H9 (cell line): ENCODE measurements at regions not wholly inside any gene's neighbourhood (a gene's known extent, or its start where the extent isn't known, plus 50 kb on each side); places are given as distances from the start of the nearest gene placed in this dataset.

Source experiments
- DNase-seq: peaks from one replicate; pipeline ENCODE4 v3.0.0-alpha.2; 2017
- H2AFZ ChIP-seq: one replicate; pipeline ENCODE4 v1.6.1; 2013; ENCODE audit warnings: mild to moderate bottlenecking, low read length, control low read depth, moderate library complexity
- H2AK5ac ChIP-seq: 2 replicates; pipeline ENCODE4 v1.6.1; 2013; ENCODE audit warnings: low read length, control low read depth, mixed read lengths; ENCODE audit not compliant: insufficient read length
- H2BK120ac ChIP-seq: one replicate; pipeline ENCODE4 v1.6.1; 2013; ENCODE audit warnings: low read depth, mild to moderate bottlenecking, low read length, control low read depth, inconsistent platforms; ENCODE audit not compliant: poor library complexity, severe bottlenecking
- H2BK12ac ChIP-seq: 2 replicates; pipeline ENCODE4 v1.6.1; 2013; ENCODE audit warnings: low read length, control low read depth, mixed read lengths, low read depth; ENCODE audit not compliant: insufficient read length
- H2BK15ac ChIP-seq: 2 replicates; pipeline ENCODE4 v1.6.1; 2013; ENCODE audit warnings: low read depth, low read length, control low read depth
- H2BK20ac ChIP-seq: one replicate; pipeline ENCODE4 v1.6.1; 2013; ENCODE audit warnings: low read depth, mild to moderate bottlenecking, low read length, control low read depth, inconsistent platforms; ENCODE audit not compliant: poor library complexity, severe bottlenecking
- H2BK5ac ChIP-seq: 2 replicates; pipeline ENCODE4 v1.6.1; 2013; ENCODE audit warnings: low read length, control low read depth, mixed read lengths; ENCODE audit not compliant: insufficient read length
- H3K14ac ChIP-seq: 2 replicates; pipeline ENCODE4 v1.6.1; 2013; ENCODE audit warnings: low read length, control low read depth; ENCODE audit not compliant: insufficient read depth
- H3K18ac ChIP-seq: 2 replicates; pipeline ENCODE4 v1.6.1; 2013; ENCODE audit warnings: low read depth, mild to moderate bottlenecking, mixed read lengths, low read length, control low read depth; ENCODE audit not compliant: insufficient read length
- H3K23ac ChIP-seq: 2 replicates; pipeline ENCODE4 v1.6.1; 2013; ENCODE audit warnings: low read length, control low read depth, mixed read lengths, low read depth; ENCODE audit not compliant: insufficient read length
- H3K23me2 ChIP-seq: 2 replicates; pipeline ENCODE4 v1.6.1; 2013; ENCODE audit warnings: low read depth, mild to moderate bottlenecking, mixed read lengths, low read length, control low read depth; ENCODE audit not compliant: insufficient read length, poor library complexity, severe bottlenecking
- H3K27ac ChIP-seq: 2 replicates; pipeline ENCODE4 v1.5.1; 2013; ENCODE audit warnings: low read length, control low read depth, mixed read lengths, low read depth; ENCODE audit not compliant: insufficient read length
- H3K27me3 ChIP-seq: 2 replicates; pipeline ENCODE4 v1.6.1; 2013; ENCODE audit warnings: low read length, control low read depth, inconsistent platforms; ENCODE audit not compliant: insufficient read depth
- H3K4ac ChIP-seq: 2 replicates; pipeline ENCODE4 v1.6.1; 2013; ENCODE audit warnings: low read depth, mild to moderate bottlenecking, control low read depth, inconsistent platforms, low read length, moderate library complexity
- H3K4me1 ChIP-seq: 2 replicates; pipeline ENCODE4 v1.6.1; 2013; ENCODE audit warnings: low read length, control low read depth, inconsistent platforms; ENCODE audit not compliant: insufficient read depth
- H3K4me2 ChIP-seq: 2 replicates; pipeline ENCODE4 v1.6.1; 2013; ENCODE audit warnings: low read length, control low read depth, mixed read lengths; ENCODE audit not compliant: insufficient read length, insufficient read depth
- H3K56ac ChIP-seq: 2 replicates; pipeline ENCODE4 v1.6.1; 2013; ENCODE audit warnings: low read depth, mild to moderate bottlenecking, mixed read lengths, low read length, control low read depth; ENCODE audit not compliant: insufficient read length
- H3K79me1 ChIP-seq: 2 replicates; pipeline ENCODE4 v1.6.1; 2013; ENCODE audit warnings: low read depth, mild to moderate bottlenecking, moderate library complexity, low read length, control low read depth, inconsistent platforms; ENCODE audit not compliant: insufficient read depth, poor library complexity, severe bottlenecking
- H3K79me2 ChIP-seq: 2 replicates; pipeline ENCODE4 v1.6.1; 2013; ENCODE audit warnings: low read length, control low read depth, inconsistent platforms; ENCODE audit not compliant: insufficient read depth
- H3K9ac ChIP-seq: 2 replicates; pipeline ENCODE4 v1.6.1; 2013; ENCODE audit warnings: low read length, control low read depth, mixed read lengths; ENCODE audit not compliant: insufficient read length; ENCODE audit errors: extremely low read depth
- H3K9me3 ChIP-seq: one replicate; pipeline ENCODE4 v1.6.1; 2013; ENCODE audit warnings: low read depth, low read length, inconsistent platforms; ENCODE audit not compliant: control insufficient read depth
- H3T11ph ChIP-seq: one replicate; pipeline ENCODE4 v1.6.1; 2013; ENCODE audit warnings: mild to moderate bottlenecking, low read length, control low read depth, inconsistent platforms
- H4K20me1 ChIP-seq: one replicate; pipeline ENCODE4 v1.6.1; 2013; ENCODE audit not compliant: control insufficient read depth, insufficient read length, insufficient read depth
- H4K5ac ChIP-seq: 2 replicates; pipeline ENCODE4 v1.6.1; 2013; ENCODE audit warnings: low read depth, mild to moderate bottlenecking, mixed read lengths, low read length, control low read depth; ENCODE audit not compliant: insufficient read length
- H4K8ac ChIP-seq: replicated peaks from 2 replicates; pipeline ENCODE4 v1.6.1; 2013; ENCODE audit warnings: low read length, control low read depth, mixed read lengths, low read depth; ENCODE audit not compliant: insufficient read length
- H4K91ac ChIP-seq: 2 replicates; pipeline ENCODE4 v1.6.1; 2013; ENCODE audit warnings: low read depth, mild to moderate bottlenecking, moderate library complexity, mixed read lengths, low read length, control low read depth; ENCODE audit not compliant: insufficient read length
- H3K27ac Mint-ChIP-seq, 3 experiments: 2 replicates in 2 of 3; 3 replicates in 1 of 3; pipeline ENCODE4 v1.8.0; 2020 to 2021; ENCODE audit warnings: mixed read lengths in 3 of 3, mild to moderate bottlenecking in 1 of 3, moderate library complexity in 1 of 3
- H3K27me3 Mint-ChIP-seq: 2 replicates; pipeline ENCODE4 v1.8.0; 2021; ENCODE audit warnings: low read depth, mild to moderate bottlenecking, moderate library complexity, mixed read lengths
- H3K36me3 Mint-ChIP-seq, 3 experiments: 2 replicates in 2 of 3; 3 replicates in 1 of 3; pipeline ENCODE4 v1.8.0; 2020 to 2021; ENCODE audit warnings: low read depth in 3 of 3, mixed read lengths in 3 of 3; ENCODE audit not compliant: insufficient read depth in 1 of 3
- H3K4me1 Mint-ChIP-seq, 2 experiments: 2 replicates each; pipeline ENCODE4 v1.8.0; 2020; ENCODE audit warnings: mixed read lengths in 2 of 2
- H3K4me3 Mint-ChIP-seq, 2 experiments: 2 replicates in 1 of 2; 3 replicates in 1 of 2; pipeline ENCODE4 v1.8.0; 2020 to 2021; ENCODE audit warnings: mild to moderate bottlenecking in 2 of 2, mixed read lengths in 2 of 2, moderate library complexity in 1 of 2
- H3K9me3 Mint-ChIP-seq, 2 experiments: 2 replicates in 1 of 2; 3 replicates in 1 of 2; pipeline ENCODE4 v1.8.0; 2020; ENCODE audit warnings: mild to moderate bottlenecking in 2 of 2, mixed read lengths in 2 of 2, moderate library complexity in 1 of 2
- CTCF ChIP-seq: fragments of 200-600 bp; sonication (generic); conservative IDR thresholded peaks from 3 replicates; pipeline ENCODE4 v1.8.0; 2021; ENCODE audit warnings: antibody characterized with exemption, mild to moderate bottlenecking
- WGBS: extraction: QIAGEN DNeasy Blood & Tissue Kit; methylation state at CpG from one replicate; pipeline ENCODE4 v1.1.7; 2013; ENCODE audit warnings: missing lambda C conversion rate, low lambda C conversion rate, mixed read lengths; ENCODE audit not compliant: insufficient read length; ENCODE audit errors: extremely low coverage; 5-methylcytosine and 5-hydroxymethylcytosine counted together

- Histone ChIP-seq H3K9me3 (no peaks in the 10 kb centered on the region), H3K23ac (no peak overlapping the region), H3K18ac (no peak overlapping the region), H3K9ac (no peak overlapping the region), H2BK20ac (no peak overlapping the region), H3K14ac (no peak overlapping the region), H2AK5ac (no peak overlapping the region), H3T11ph (no peak overlapping the region), H3K56ac (no peak overlapping the region), H3K27ac (no peak overlapping the region), H4K91ac (no peak overlapping the region), H2BK5ac (no peak overlapping the region), H2AFZ (no peak overlapping the region), H2BK15ac (no peak overlapping the region), H3K4ac (no peak overlapping the region), H3K27me3 (no peaks in the 10 kb centered on the region), H4K5ac (no peak overlapping the region), H4K20me1 (no peaks in the 10 kb centered on the region), H3K4me2 (no peak overlapping the region), H3K79me2 (no peaks in the 10 kb centered on the region), H3K79me1 (no peaks in the 10 kb centered on the region), H4K8ac (no peak overlapping the region), H2BK120ac (no peak overlapping the region), H3K4me1 (no peaks in the 10 kb centered on the region), H3K23me2 (no peaks in the 10 kb centered on the region), H2BK12ac (no peak overlapping the region)
- Mint-ChIP-seq H3K4me1 (no peaks in the 10 kb centered on the region), H3K4me3 (no peak overlapping the region), H3K9me3 (peaks cover 4 to 13% of the 10 kb centered on the region in 2 experiments; a peak in 4 of 5 replicates), H3K36me3 (no peaks in the 10 kb centered on the region; a peak in 2 of 7 replicates), H3K27me3 (no peaks in the 10 kb centered on the region), H3K27ac (no peak overlapping the region)
- DNase-seq = no peak
- whole genome bisulfite sequencing = no CpG with 5 or more reads among the region's 5 CpGs
- TF ChIP-seq CTCF = no peak
These were observed 77.2 kb upstream of the ARSJ start for GRCh38 chr4:114056599-114056998.
